Activated CD8-positive, alpha-beta T cell treated with anti-CD3 and anti-CD28 coated beads, Interleukin-2, amount 10 ng/mL, durations not matched to agents 7 days and 5 days (primary cell): ENCODE measurements at regions not wholly inside any gene's neighbourhood (a gene's known extent, or its start where the extent isn't known, plus 50 kb on each side); places are given as distances from the start of the nearest gene placed in this dataset.

Source experiments
- ATAC-seq: fragments of 150-1000 bp; cut with Tn5 transposase; one replicate; pipeline ENCODE4 v1.10.0; 2021; ENCODE audit warnings: moderate library complexity
- CTCF ChIA-PET: fragments of 350-600 bp; sonication (Branson Sonifier 250); formaldehyde crosslinking; loops from one replicate; lab custom pipeline; 2021; ENCODE audit warnings: antibody characterized with exemption; lab: Charles Lee
- POLR2A ChIA-PET: fragments of 350-600 bp; sonication (Branson Sonifier 250); formaldehyde crosslinking; loops from one replicate; lab custom pipeline; 2021; ENCODE audit warnings: antibody characterized with exemption; lab: Charles Lee
- DNase-seq: peaks from one replicate; pipeline ENCODE4 v3.0.0-alpha.2; 2020
- H3K27ac Mint-ChIP-seq: one replicate; pipeline ENCODE4 v1.8.0; 2021; ENCODE audit warnings: mild to moderate bottlenecking, mixed read lengths
- H3K27me3 Mint-ChIP-seq: one replicate; pipeline ENCODE4 v1.8.0; 2021; ENCODE audit warnings: low read depth, mixed read lengths
- H3K36me3 Mint-ChIP-seq: one replicate; pipeline ENCODE4 v1.8.0; 2021; ENCODE audit warnings: low read depth, mixed read lengths
- H3K4me1 Mint-ChIP-seq: one replicate; pipeline ENCODE4 v1.8.0; 2021; ENCODE audit warnings: low read depth, mixed read lengths
- H3K4me3 Mint-ChIP-seq: one replicate; pipeline ENCODE4 v1.8.0; 2021; ENCODE audit warnings: mild to moderate bottlenecking, mixed read lengths
- H3K9me3 Mint-ChIP-seq: one replicate; pipeline ENCODE4 v1.8.0; 2022; ENCODE audit warnings: mixed read lengths; ENCODE audit not compliant: insufficient read depth

GRCh38 chr1:239197871-239198270 is 188.5 kb upstream of the CHRM3 start:
- H3K36me3 Mint-ChIP-seq, result no peaks in the 10 kb centered on the region
- DNase-seq (no peak), ATAC-seq (no peak)
- H3K9me3 Mint-ChIP-seq, result no peaks in the 10 kb centered on the region
- no peak overlapping the region for H3K4me3 Mint-ChIP-seq
- H3K27ac Mint-ChIP-seq, result no peak overlapping the region
- no peaks in the 10 kb centered on the region for H3K27me3 Mint-ChIP-seq
- ChIA-PET CTCF (no interaction called here), POLR2A (no interaction called here)
- no peaks in the 10 kb centered on the region for H3K4me1 Mint-ChIP-seq

- Mint-ChIP-seq H3K27ac (no peak overlapping the region), H3K36me3 (no peaks in the 10 kb centered on the region), H3K4me1 (no peaks in the 10 kb centered on the region), H3K27me3 (no peaks in the 10 kb centered on the region), H3K4me3 (no peak overlapping the region), H3K9me3 (no peaks in the 10 kb centered on the region)
- ChIA-PET POLR2A (no interaction called here), CTCF (no interaction called here)
- ATAC-seq (no peak), DNase-seq (no peak)
These were observed 196.3 kb upstream of the CHRM3 start for GRCh38 chr1:239189998-239190512.

- ChIA-PET POLR2A (no interaction called here), CTCF (no interaction called here)
- Mint-ChIP-seq H3K36me3 (no peaks in the 10 kb centered on the region), H3K9me3 (peaks cover 3% of the 10 kb centered on the region), H3K27ac (no peak overlapping the region), H3K27me3 (no peaks in the 10 kb centered on the region), H3K4me1 (no peaks in the 10 kb centered on the region), H3K4me3 (no peak overlapping the region)
- ATAC-seq (no peak), DNase-seq (no peak)
These were observed 199.9 kb upstream of the CHRM3 start for GRCh38 chr1:239186487-239186886.

- H3K27ac Mint-ChIP-seq, result no peak overlapping the region
- H3K4me1 Mint-ChIP-seq, result no peaks in the 10 kb centered on the region
- no peak overlapping the region for H3K4me3 Mint-ChIP-seq
- DNase-seq, result no peak
- no peak for ATAC-seq
- peaks cover 3% of the 10 kb centered on the region for H3K9me3 Mint-ChIP-seq
- H3K27me3 Mint-ChIP-seq, result no peaks in the 10 kb centered on the region
- CTCF ChIA-PET, result no interaction called here
- no peaks in the 10 kb centered on the region for H3K36me3 Mint-ChIP-seq
- POLR2A ChIA-PET, result no interaction called here
These were observed 201.1 kb upstream of the CHRM3 start for GRCh38 chr1:239185245-239185619.

- CTCF ChIA-PET, result no interaction called here
- ATAC-seq (no peak), DNase-seq (no peak)
- H3K9me3 Mint-ChIP-seq, result peaks cover 3% of the 10 kb centered on the region
- H3K4me3 Mint-ChIP-seq, result no peak overlapping the region
- H3K36me3 Mint-ChIP-seq, result no peaks in the 10 kb centered on the region
- H3K27me3 Mint-ChIP-seq, result no peaks in the 10 kb centered on the region
- no peak overlapping the region for H3K27ac Mint-ChIP-seq
- no peaks in the 10 kb centered on the region for H3K4me1 Mint-ChIP-seq
- POLR2A ChIA-PET, result no interaction called here
These were observed 201.7 kb upstream of the CHRM3 start for GRCh38 chr1:239184561-239185244.

GRCh38 chr1:239178961-239179360 is 207.4 kb upstream of the CHRM3 start:
- ChIA-PET POLR2A (no interaction called here), CTCF (no interaction called here)
- Mint-ChIP-seq H3K27me3 (no peaks in the 10 kb centered on the region), H3K27ac (no peak overlapping the region), H3K9me3 (peaks cover 20% of the 10 kb centered on the region), H3K4me1 (no peaks in the 10 kb centered on the region), H3K36me3 (no peaks in the 10 kb centered on the region), H3K4me3 (no peak overlapping the region)
- ATAC-seq (no peak), DNase-seq (no peak)

GRCh38 chr1:239174880-239175279 is 211.5 kb upstream of the CHRM3 start:
- CTCF ChIA-PET, result no interaction called here
- H3K27me3 Mint-ChIP-seq, result no peaks in the 10 kb centered on the region
- ATAC-seq (no peak), DNase-seq (no peak)
- H3K4me3 Mint-ChIP-seq, result no peak overlapping the region
- H3K4me1 Mint-ChIP-seq, result no peaks in the 10 kb centered on the region
- no peaks in the 10 kb centered on the region for H3K36me3 Mint-ChIP-seq
- H3K9me3 Mint-ChIP-seq, result peaks cover 16% of the 10 kb centered on the region
- POLR2A ChIA-PET, result no interaction called here
- no peak overlapping the region for H3K27ac Mint-ChIP-seq

- DNase-seq, result no peak
- POLR2A ChIA-PET, result no interaction called here
- Mint-ChIP-seq H3K36me3 (no peaks in the 10 kb centered on the region), H3K27me3 (no peaks in the 10 kb centered on the region), H3K9me3 (peaks cover 8% of the 10 kb centered on the region), H3K4me3 (no peak overlapping the region), H3K27ac (no peak overlapping the region), H3K4me1 (no peaks in the 10 kb centered on the region)
- CTCF ChIA-PET, result no interaction called here
- no peak for ATAC-seq
These were observed 215.5 kb upstream of the CHRM3 start for GRCh38 chr1:239170828-239171227.

- Mint-ChIP-seq H3K27me3 (no peaks in the 10 kb centered on the region), H3K9me3 (peaks cover 4% of the 10 kb centered on the region), H3K36me3 (no peaks in the 10 kb centered on the region), H3K4me1 (no peaks in the 10 kb centered on the region), H3K27ac (no peak overlapping the region), H3K4me3 (no peak overlapping the region)
- POLR2A ChIA-PET, result no interaction called here
- ATAC-seq (no peak), DNase-seq (no peak)
- CTCF ChIA-PET, result no interaction called here
These were observed 217.1 kb upstream of the CHRM3 start for GRCh38 chr1:239169276-239169675.

- no peaks in the 10 kb centered on the region for H3K27me3 Mint-ChIP-seq
These were observed 221.8 kb upstream of the CHRM3 start for GRCh38 chr1:239164451-239165180.

GRCh38 chr1:239155466-239156091 is 230.8 kb upstream of the CHRM3 start:
- DNase-seq (no peak), ATAC-seq (no peak)
- Mint-ChIP-seq H3K27me3 (no peaks in the 10 kb centered on the region), H3K4me3 (no peak overlapping the region), H3K4me1 (no peaks in the 10 kb centered on the region), H3K9me3 (no peaks in the 10 kb centered on the region), H3K36me3 (no peaks in the 10 kb centered on the region), H3K27ac (no peak overlapping the region)
- ChIA-PET POLR2A (no interaction called here), CTCF (no interaction called here)

More at GRCh38 chr1:239164451-239165180, 221.8 kb upstream of the CHRM3 start:
- H3K4me1 Mint-ChIP-seq, result no peaks in the 10 kb centered on the region
- no peak for DNase-seq
- POLR2A ChIA-PET, result no interaction called here
- H3K9me3 Mint-ChIP-seq, result peaks cover 4% of the 10 kb centered on the region
- no peaks in the 10 kb centered on the region for H3K36me3 Mint-ChIP-seq
- H3K27ac Mint-ChIP-seq, result no peak overlapping the region
- CTCF ChIA-PET, result no interaction called here
- ATAC-seq, result no peak
- H3K4me3 Mint-ChIP-seq, result no peak overlapping the region

GRCh38 chr1:239151937-239152336 is 234.4 kb upstream of the CHRM3 start:
- ATAC-seq (no peak), DNase-seq (no peak)
- no peaks in the 10 kb centered on the region for H3K4me1 Mint-ChIP-seq
- no peak overlapping the region for H3K27ac Mint-ChIP-seq
- H3K9me3 Mint-ChIP-seq, result no peaks in the 10 kb centered on the region
- POLR2A ChIA-PET, result no interaction called here
- no peak overlapping the region for H3K4me3 Mint-ChIP-seq
- H3K36me3 Mint-ChIP-seq, result no peaks in the 10 kb centered on the region
- CTCF ChIA-PET, result no interaction called here
- H3K27me3 Mint-ChIP-seq, result no peaks in the 10 kb centered on the region
